GM10266 (cell line): ENCODE measurements at regions not wholly inside any gene's neighbourhood (a gene's known extent, or its start where the extent isn't known, plus 50 kb on each side); places are given as distances from the start of the nearest gene placed in this dataset.

Experiments
- DNase-seq: peaks from one replicate; pipeline ENCODE4 v3.0.0; 2012; ENCODE audit errors: extremely low spot score
- TF ChIP-seq, protein P1 (sequence below): IDR thresholded peaks from 2 replicates; pipeline ENCODE4 v1.5.1; 2012; ENCODE audit warnings: mild to moderate bottlenecking, low read depth; ENCODE audit not compliant: control insufficient read depth, insufficient read depth; ENCODE audit errors: missing control alignments

GRCh38 chr7:114777288-114777687 is 144.6 kb upstream of the MDFIC start:
- DNase-seq, result no peak
- TF ChIP-seq, protein P1, sequence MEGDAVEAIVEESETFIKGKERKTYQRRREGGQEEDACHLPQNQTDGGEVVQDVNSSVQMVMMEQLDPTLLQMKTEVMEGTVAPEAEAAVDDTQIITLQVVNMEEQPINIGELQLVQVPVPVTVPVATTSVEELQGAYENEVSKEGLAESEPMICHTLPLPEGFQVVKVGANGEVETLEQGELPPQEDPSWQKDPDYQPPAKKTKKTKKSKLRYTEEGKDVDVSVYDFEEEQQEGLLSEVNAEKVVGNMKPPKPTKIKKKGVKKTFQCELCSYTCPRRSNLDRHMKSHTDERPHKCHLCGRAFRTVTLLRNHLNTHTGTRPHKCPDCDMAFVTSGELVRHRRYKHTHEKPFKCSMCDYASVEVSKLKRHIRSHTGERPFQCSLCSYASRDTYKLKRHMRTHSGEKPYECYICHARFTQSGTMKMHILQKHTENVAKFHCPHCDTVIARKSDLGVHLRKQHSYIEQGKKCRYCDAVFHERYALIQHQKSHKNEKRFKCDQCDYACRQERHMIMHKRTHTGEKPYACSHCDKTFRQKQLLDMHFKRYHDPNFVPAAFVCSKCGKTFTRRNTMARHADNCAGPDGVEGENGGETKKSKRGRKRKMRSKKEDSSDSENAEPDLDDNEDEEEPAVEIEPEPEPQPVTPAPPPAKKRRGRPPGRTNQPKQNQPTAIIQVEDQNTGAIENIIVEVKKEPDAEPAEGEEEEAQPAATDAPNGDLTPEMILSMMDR, result no peak

DNA sequence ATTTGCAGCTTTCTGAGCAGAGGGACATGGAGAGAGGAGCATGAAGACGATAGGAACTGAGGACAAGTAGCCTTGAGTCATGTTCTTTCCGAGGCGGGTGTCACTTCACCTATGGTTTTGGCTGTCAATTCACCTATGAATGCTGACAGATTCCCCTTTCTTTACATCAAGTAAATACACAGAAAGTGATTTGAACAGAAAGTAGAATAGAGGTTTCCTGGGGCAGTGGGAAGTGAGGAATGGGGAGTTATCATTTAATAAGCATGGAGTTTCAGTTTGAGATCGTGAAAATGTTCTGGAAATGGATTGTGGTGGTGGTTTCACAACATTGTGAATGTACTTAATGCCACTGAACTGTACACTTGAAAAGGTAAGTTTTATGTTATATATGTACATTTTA is 138.4 kb upstream of the MDFIC start:
- DNase-seq, result no peak
- TF ChIP-seq, protein P1, result no peak

DNA sequence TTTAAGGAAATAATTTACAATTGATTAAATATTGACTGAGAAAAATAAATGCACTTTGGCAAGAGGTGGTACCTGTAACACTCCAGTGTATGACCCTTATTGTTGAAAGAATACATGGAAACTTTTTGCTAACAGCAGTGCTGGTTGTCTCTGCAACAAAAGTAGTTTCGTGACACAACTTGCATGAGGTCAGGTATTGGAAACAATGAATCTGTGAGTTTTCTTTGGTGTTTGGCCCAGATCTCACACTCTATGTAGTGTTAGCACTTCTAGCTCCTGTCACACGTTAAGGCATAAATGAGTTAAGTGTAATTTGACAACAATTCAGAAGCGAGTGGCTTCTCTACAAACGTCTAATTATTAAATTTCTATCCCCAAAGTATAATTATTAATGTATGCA is 137.7 kb upstream of the MDFIC start:
- DNase-seq, result no peak
- TF ChIP-seq, protein P1, result no peak

DNA sequence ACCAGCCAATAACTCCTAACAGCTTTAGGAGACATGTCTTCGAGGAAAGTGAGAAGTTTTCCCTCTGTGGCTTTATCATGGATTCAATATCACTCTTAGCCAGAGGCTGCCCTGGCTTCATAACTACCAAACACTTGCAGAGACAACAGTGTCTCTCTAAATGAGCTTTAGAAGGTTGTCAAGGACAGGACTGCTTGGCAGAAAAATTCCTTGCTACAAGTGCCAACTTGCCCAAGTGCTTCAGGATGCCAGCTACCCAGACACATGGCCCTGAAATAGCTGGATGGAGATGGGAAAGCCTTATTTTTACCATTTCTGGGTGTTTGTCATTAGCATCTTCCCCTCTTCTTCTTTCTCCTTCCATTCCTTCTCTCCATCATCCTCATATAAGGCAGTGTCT is 137.1 kb upstream of the MDFIC start:
- TF ChIP-seq, protein P1, result no peak
- DNase-seq, result no peak

- DNase-seq, result no peak
- TF ChIP-seq, protein P1, result no peak
Observed at GRCh38 chr7:114785496-114785895, 136.4 kb upstream of the MDFIC start.

GRCh38 chr7:114786455-114786854 is 135.4 kb upstream of the MDFIC start:
- TF ChIP-seq, protein P1, result no peak
- no peak for DNase-seq

DNA sequence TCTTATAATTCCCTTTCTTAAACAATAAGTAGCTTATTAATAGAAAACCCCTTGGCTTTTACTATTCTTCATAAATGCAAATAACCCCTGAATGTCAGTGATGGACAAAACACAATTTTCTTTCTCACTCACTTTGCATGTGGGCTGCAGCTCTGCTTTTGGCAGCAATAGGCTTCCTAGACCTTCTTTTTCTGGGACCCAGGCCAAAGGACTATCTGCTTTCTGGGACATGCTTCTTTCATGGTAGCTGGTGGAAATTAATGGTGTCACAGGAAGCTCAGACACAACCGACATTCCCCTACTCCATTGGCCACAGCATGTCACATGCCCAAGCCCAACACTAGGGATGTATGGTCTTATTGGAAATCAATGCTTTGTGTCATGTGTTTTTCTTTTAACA is 134.3 kb upstream of the MDFIC start:
- TF ChIP-seq, protein P1, result no peak
- no peak for DNase-seq
